ENCODE measurements at regions not wholly inside any gene's neighbourhood (a gene's known extent, or its start where the extent isn't known, plus 50 kb on each side); places are given as distances from the start of the nearest gene placed in this dataset.
"Not testable (repeated sequence)": the region's sequence is repeated elsewhere in the genome, so short reads cannot be mapped to it uniquely, and the experiment has no call there.

DNA sequence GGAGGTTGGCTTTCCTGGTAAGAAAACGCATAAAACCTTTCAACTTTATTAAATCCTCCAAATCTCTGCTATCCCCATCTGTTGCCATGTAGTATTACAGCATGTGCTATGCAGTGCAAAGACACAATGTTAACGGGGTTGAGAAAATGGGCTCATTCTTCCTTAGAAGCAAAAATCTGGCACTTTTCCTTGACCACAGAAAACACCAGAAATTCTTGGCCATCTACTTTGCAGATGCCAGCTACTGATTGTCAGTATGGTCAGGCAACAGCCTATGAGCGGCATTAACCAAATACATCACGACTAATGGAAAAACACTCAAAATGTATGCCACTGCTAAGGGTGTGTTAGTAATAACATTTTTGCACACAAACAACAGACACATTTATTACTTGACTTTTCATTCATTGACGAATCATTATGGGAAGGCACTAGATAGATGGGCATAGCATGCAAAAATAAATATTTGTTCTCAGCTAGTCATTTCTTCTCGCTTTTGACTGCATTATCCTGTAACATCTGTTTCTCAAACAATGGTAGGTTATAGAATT is 65.2 kb upstream of the CRIM1 start:
- H3K4me1 ChIP-seq = no peaks in the 10 kb centered on the region
- TF ChIP-seq CTCF (IDR thresholded peaks at IDR 0.05) = no peak
- ATAC-seq (no peak), DNase-seq (no peak), FAIRE-seq (no peak)
- no peaks in the 10 kb centered on the region for H3K27me3 ChIP-seq
- no peaks in the 10 kb centered on the region for H3K9me3 ChIP-seq
- WGBS, 2 donors = 54 to 64% methylated on average over 6 of the region's 6 CpGs
- H3K27ac ChIP-seq = no peak overlapping the region
- H3K4me3 ChIP-seq = no peak overlapping the region
- intact Hi-C loops (cut with DNase I) = no loop called here
- no peaks in the 10 kb centered on the region for H3K36me3 ChIP-seq

DNA sequence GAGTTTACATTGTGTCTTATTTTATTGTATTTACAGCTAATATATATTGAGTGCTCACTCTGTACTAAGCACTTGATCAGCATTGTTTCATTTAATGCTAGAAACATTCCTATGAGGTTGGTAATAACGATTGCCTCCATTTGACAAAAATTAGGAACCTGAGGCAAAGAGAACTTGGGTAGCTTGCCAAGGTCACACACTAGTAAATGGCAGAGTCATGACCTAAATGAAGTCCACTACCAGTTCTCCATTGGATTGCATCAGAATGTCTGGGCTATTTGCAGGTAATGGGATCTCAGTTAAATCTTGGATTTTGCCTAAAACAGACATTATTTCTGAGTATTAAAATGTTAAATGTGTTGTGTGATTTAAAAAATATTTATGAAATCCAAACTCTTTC is 65.8 kb upstream of the CRIM1 start:
- DNase-seq = no peak

GRCh38 chr2:36287363-36288275 is 68.0 kb upstream of the CRIM1 start:
- TF ChIP-seq CTCF (IDR thresholded peaks at IDR 0.05) = no peak
- Histone ChIP-seq H3K27me3 (no peaks in the 10 kb centered on the region), H3K4me3 (no peak overlapping the region), H3K4me1 (no peaks in the 10 kb centered on the region), H3K27ac (no peak overlapping the region), H3K9me3 (no peaks in the 10 kb centered on the region), H3K36me3 (no peaks in the 10 kb centered on the region)
- FAIRE-seq = no peak
- intact Hi-C loops (cut with DNase I) = no loop called here
- WGBS, 2 donors = 67 to 75% methylated on average over 6 of the region's 6 CpGs
- DNase-seq = no peak
- no peak for ATAC-seq

More for the DNA sequence above, 65.8 kb upstream of the CRIM1 start:
- intact Hi-C loops (cut with DNase I) = no loop called here
- ATAC-seq (no peak), FAIRE-seq (no peak)
- Histone ChIP-seq H3K4me3 (no peak overlapping the region), H3K27ac (no peak overlapping the region), H3K27me3 (no peaks in the 10 kb centered on the region), H3K9me3 (no peaks in the 10 kb centered on the region), H3K36me3 (no peaks in the 10 kb centered on the region), H3K4me1 (no peaks in the 10 kb centered on the region)
- TF ChIP-seq CTCF (IDR thresholded peaks at IDR 0.05) = no peak
- WGBS, 2 donors = 28 to 43% methylated on average over 1 of the region's 1 CpG

- H3K27me3 ChIP-seq; ATAC-seq; H3K9me3 ChIP-seq; H3K4me1 ChIP-seq; H3K4me3 ChIP-seq; H3K27ac ChIP-seq; FAIRE-seq; DNase-seq; H3K36me3 ChIP-seq; intact Hi-C loops (cut with DNase I): not testable (repeated sequence)
- 29 to 31% methylated on average over 7 of the region's 7 CpGs for WGBS, 2 donors
Measured at GRCh38 chr2:36279506-36279905, 76.1 kb upstream of the CRIM1 start.

GRCh38 chr2:36277881-36278523 is 77.6 kb upstream of the CRIM1 start:
- 40 to 49% methylated on average over 2 of the region's 2 CpGs for WGBS, 2 donors
- Histone ChIP-seq H3K27me3 (no peaks in the 10 kb centered on the region), H3K4me3 (no peak overlapping the region), H3K9me3 (no peaks in the 10 kb centered on the region), H3K4me1 (peaks cover 0 to 4% (median 0%) of the 10 kb centered on the region in 3 donors), H3K27ac (no peak overlapping the region), H3K36me3 (no peaks in the 10 kb centered on the region)
- intact Hi-C loops (cut with DNase I) = no loop called here
- DNase-seq (no peak), FAIRE-seq (no peak), ATAC-seq (peak in 1 of 4 donors; percentile 40)
- no peak for TF ChIP-seq CTCF (IDR thresholded peaks at IDR 0.05)
